WTC11 (cell line): ENCODE measurements at regions not wholly inside any gene's neighbourhood (a gene's known extent, or its start where the extent isn't known, plus 50 kb on each side); places are given as distances from the start of the nearest gene placed in this dataset.

Experiments used
- ATAC-seq: fragments of 200-7000 bp; cut with Tn5 transposase; 2 replicates; pipeline ENCODE4 v1.10.0; 2021; ENCODE audit warnings: mild to moderate bottlenecking, moderate library complexity
- CTCF ChIA-PET: fragments of 300-600 bp; sonication (Branson Sonifier 250); formaldehyde crosslinking; loops from one replicate; lab custom pipeline; 2021; ENCODE audit warnings: antibody characterized with exemption; lab: Charles Lee
- POLR2A ChIA-PET: fragments of 350-600 bp; sonication (Branson Sonifier 250); formaldehyde crosslinking; loops from one replicate; lab custom pipeline; 2021; ENCODE audit warnings: antibody characterized with exemption; lab: Charles Lee
- DNase-seq: peaks from one replicate; pipeline ENCODE4 v3.0.0; 2021; ENCODE audit warnings: low spot score
- H3K27ac Mint-ChIP-seq: 2 replicates; pipeline ENCODE4 v1.8.0; 2021; ENCODE audit warnings: mixed read lengths
- H3K27me3 Mint-ChIP-seq: 2 replicates; pipeline ENCODE4 v1.8.0; 2021; ENCODE audit warnings: low read depth, mild to moderate bottlenecking, moderate library complexity, mixed read lengths
- H3K36me3 Mint-ChIP-seq: 2 replicates; pipeline ENCODE4 v1.8.0; 2021; ENCODE audit warnings: mixed read lengths
- H3K4me1 Mint-ChIP-seq: 2 replicates; pipeline ENCODE4 v1.8.0; 2022; ENCODE audit warnings: mixed read lengths
- H3K4me3 Mint-ChIP-seq: 2 replicates; pipeline ENCODE4 v1.8.0; 2021; ENCODE audit warnings: mild to moderate bottlenecking, moderate library complexity, mixed read lengths
- H3K9me3 Mint-ChIP-seq: 2 replicates; pipeline ENCODE4 v1.8.0; 2021; ENCODE audit warnings: mixed read lengths
- ATF1 ChIP-seq: sonication (generic); formaldehyde crosslinking; IDR thresholded peaks from 2 replicates; pipeline ENCODE4 v1.8.1; 2023; ENCODE audit warnings: mild to moderate bottlenecking, moderate library complexity, missing genetic modification reagents
- ATF2 ChIP-seq: sonication (generic); formaldehyde crosslinking; IDR thresholded peaks from 2 replicates; pipeline ENCODE4 v1.8.1; 2022; ENCODE audit warnings: low read depth, missing genetic modification reagents, borderline replicate concordance
- CBFB ChIP-seq: sonication (generic); formaldehyde crosslinking; IDR thresholded peaks from 2 replicates; pipeline ENCODE4 v1.8.1; 2022; ENCODE audit warnings: mild to moderate bottlenecking, low read depth, missing genetic modification reagents
- CREB1 ChIP-seq: sonication (generic); formaldehyde crosslinking; IDR thresholded peaks from 2 replicates; pipeline ENCODE4 v1.8.0; 2023; ENCODE audit warnings: mild to moderate bottlenecking, missing genetic modification reagents
- E2F5 ChIP-seq: sonication (generic); formaldehyde crosslinking; IDR thresholded peaks from 2 replicates; pipeline ENCODE4 v1.8.1; 2022; ENCODE audit warnings: mild to moderate bottlenecking, moderate library complexity, missing genetic modification reagents
- ELF4 ChIP-seq: sonication (generic); formaldehyde crosslinking; IDR thresholded peaks from 2 replicates; pipeline ENCODE4 v1.8.1; 2022; ENCODE audit warnings: low read depth, mild to moderate bottlenecking, moderate library complexity, missing genetic modification reagents
- ESRRA ChIP-seq: sonication (generic); formaldehyde crosslinking; IDR thresholded peaks from 2 replicates; pipeline ENCODE4 v1.8.1; 2022; ENCODE audit warnings: mild to moderate bottlenecking, missing genetic modification reagents, borderline replicate concordance
- FOXP4 ChIP-seq: sonication (generic); formaldehyde crosslinking; IDR thresholded peaks from 2 replicates; pipeline ENCODE4 v1.8.0; 2022; ENCODE audit warnings: mild to moderate bottlenecking, missing genetic modification reagents
- GRHL2 ChIP-seq: fragments of 250-450 bp; sonication (Bioruptor Pico); IDR thresholded peaks from 2 replicates; pipeline ENCODE4 v1.8.0; 2022; ENCODE audit warnings: mild to moderate bottlenecking, moderate library complexity; ENCODE audit not compliant: insufficient replicate concordance, severe bottlenecking
- JUN ChIP-seq: sonication (generic); formaldehyde crosslinking; IDR thresholded peaks from 2 replicates; pipeline ENCODE4 v1.8.0; 2023; ENCODE audit warnings: mild to moderate bottlenecking, missing genetic modification reagents
- PRDM15 ChIP-seq: sonication (generic); formaldehyde crosslinking; IDR thresholded peaks from 2 replicates; pipeline ENCODE4 v1.8.0; 2022; ENCODE audit warnings: missing genetic modification reagents
- RELA ChIP-seq: sonication (generic); formaldehyde crosslinking; IDR thresholded peaks from 2 replicates; pipeline ENCODE4 v1.8.1; 2022; ENCODE audit warnings: missing genetic modification reagents, mild to moderate bottlenecking, borderline replicate concordance
- SMAD3 ChIP-seq: sonication (generic); formaldehyde crosslinking; IDR thresholded peaks from 2 replicates; pipeline ENCODE4 v1.8.0; 2022; ENCODE audit warnings: missing genetic modification reagents, mild to moderate bottlenecking, borderline replicate concordance
- TCF7 ChIP-seq: sonication (generic); formaldehyde crosslinking; IDR thresholded peaks from 2 replicates; pipeline ENCODE4 v1.8.0; 2022; ENCODE audit warnings: mild to moderate bottlenecking, low read depth, missing genetic modification reagents, moderate library complexity
- ZBTB43 ChIP-seq: sonication (generic); formaldehyde crosslinking; IDR thresholded peaks from 2 replicates; pipeline ENCODE4 v1.8.1; 2023; ENCODE audit warnings: mild to moderate bottlenecking, missing genetic modification reagents
- ZMAT4 ChIP-seq: fragments of 250-450 bp; sonication (Bioruptor Pico); IDR thresholded peaks from 2 replicates; pipeline ENCODE4 v1.9.0; 2021; ENCODE audit warnings: mild to moderate bottlenecking
- ZNF281 ChIP-seq: sonication (generic); formaldehyde crosslinking; IDR thresholded peaks from 2 replicates; pipeline ENCODE4 v1.8.0; 2023; ENCODE audit warnings: mild to moderate bottlenecking, missing genetic modification reagents
- ZNF532 ChIP-seq: fragments of 250-450 bp; sonication (Bioruptor Pico); IDR thresholded peaks from 2 replicates; pipeline ENCODE4 v1.9.0; 2021; ENCODE audit warnings: mild to moderate bottlenecking, borderline replicate concordance

- peaks cover 42% of the 10 kb centered on the region for H3K4me1 Mint-ChIP-seq
- no peaks in the 10 kb centered on the region for H3K9me3 Mint-ChIP-seq
- no peaks in the 10 kb centered on the region; the same call in none of the 2 replicates for H3K27me3 Mint-ChIP-seq
- no peak for DNase-seq
- ATAC-seq, result no peak
- H3K36me3 Mint-ChIP-seq, result no peaks in the 10 kb centered on the region
- CTCF ChIA-PET, result interaction anchor here (0.9 to 1.0 kb wide), 2 partner anchors 11 to 157 kb away, joined by 3 read pairs; no protein-coding TSS in a partner anchor
- POLR2A ChIA-PET, result interaction anchor here (1.1 kb wide), 1 partner anchor 12 kb away, joined by 3 read pairs; no protein-coding TSS in a partner anchor
- no peak overlapping the region for H3K4me3 Mint-ChIP-seq
- TF ChIP-seq TCF7 (CRISPR knock-in tag), result no peak
- no peak for TF ChIP-seq FOXP4
- no peak for TF ChIP-seq SMAD3
- no peak for TF ChIP-seq ZNF281
- no peak for TF ChIP-seq CBFB (CRISPR knock-in tag)
- no peak for TF ChIP-seq PRDM15 (CRISPR knock-in tag)
- no peak for TF ChIP-seq ZBTB43
- no peak for TF ChIP-seq ELF4
- TF ChIP-seq ZNF532 (CRISPR knock-in tag), result no peak
- no peak for TF ChIP-seq RELA
- no peak for TF ChIP-seq E2F5 (CRISPR knock-in tag)
- no peak for TF ChIP-seq GRHL2 (CRISPR knock-in tag)
- no peak for TF ChIP-seq ZMAT4 (CRISPR knock-in tag)
- TF ChIP-seq ATF2 (CRISPR knock-in tag), result no peak
- no peak for TF ChIP-seq CREB1 (CRISPR knock-in tag)
- TF ChIP-seq ATF1 (CRISPR knock-in tag), result no peak
- no peak for TF ChIP-seq JUN
- no peak for TF ChIP-seq ESRRA
- TF ChIP-seq, all 79 proteins: peak for 0
- no peak overlapping the region for H3K27ac Mint-ChIP-seq
Observed at GRCh38 chr3:43956945-43957344, 266.2 kb downstream of the ABHD5 start.
